G401.6 (cell line): ENCODE measurements at regions not wholly inside any gene's neighbourhood (a gene's known extent, or its start where the extent isn't known, plus 50 kb on each side); places are given as distances from the start of the nearest gene placed in this dataset.

Source experiments
- FAIRE-seq: peaks from 2 replicates; lab custom pipeline; 2012; peaks lifted over from hg19 to GRCh38; lab: Jason Lieb, UNC

GRCh38 chr5:159821461-159821940 lies 94.8 kb upstream of the ADRA1B start:
- no peak for FAIRE-seq

DNA sequence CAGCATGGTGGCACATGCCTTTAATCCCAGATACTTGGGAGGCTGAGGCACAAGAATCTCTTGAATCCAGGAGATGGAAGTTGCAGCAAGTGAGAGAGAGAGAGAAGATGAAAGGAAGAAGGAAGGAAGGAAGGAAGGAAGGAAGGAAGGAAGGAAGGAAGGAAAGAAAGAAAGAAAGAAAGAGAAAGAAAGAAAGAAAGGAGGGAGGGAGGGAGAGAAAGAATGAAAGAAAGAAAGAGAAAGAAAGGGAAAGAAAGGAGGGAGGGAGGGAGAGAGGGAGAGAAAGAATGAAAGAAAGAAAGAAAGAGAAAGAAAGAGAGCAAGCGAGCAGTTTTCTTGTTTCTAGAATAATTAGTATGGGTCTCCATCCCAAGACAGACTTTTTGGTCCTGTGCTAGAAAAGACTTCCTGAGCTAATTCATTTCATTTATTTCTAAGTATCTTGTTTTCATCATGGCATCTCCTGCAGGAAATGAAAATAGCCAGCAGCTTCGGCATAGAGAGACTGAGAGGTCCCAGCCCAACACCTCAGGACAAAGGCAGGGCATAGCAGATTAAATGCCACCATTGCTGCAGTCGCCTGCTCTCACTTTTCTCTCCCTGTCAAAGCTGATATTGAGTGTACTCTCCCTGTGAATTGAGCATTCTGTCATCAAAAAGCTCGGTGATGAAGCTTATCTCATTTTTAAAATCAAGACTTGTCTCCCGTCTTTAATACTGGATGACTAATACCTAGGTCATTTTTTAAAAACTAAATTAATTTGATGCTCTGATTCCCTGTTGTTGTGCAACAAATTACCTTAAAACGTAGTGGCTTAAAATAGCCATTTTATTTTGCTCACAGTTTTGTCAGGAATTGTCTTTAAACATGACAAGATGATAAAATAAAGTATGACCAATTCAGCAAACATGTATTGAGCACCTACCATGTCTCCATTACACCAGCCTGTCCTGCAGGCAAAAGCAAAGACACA lies 91.8 kb upstream of the ADRA1B start:
- no peak for FAIRE-seq

- no peak for FAIRE-seq
Observed at GRCh38 chr5:159825551-159826051, 90.7 kb upstream of the ADRA1B start.

GRCh38 chr5:159826351-159827214 lies 89.7 kb upstream of the ADRA1B start:
- FAIRE-seq = no peak

- FAIRE-seq = no peak
Observed at GRCh38 chr5:159827861-159828260, 88.4 kb upstream of the ADRA1B start.

DNA sequence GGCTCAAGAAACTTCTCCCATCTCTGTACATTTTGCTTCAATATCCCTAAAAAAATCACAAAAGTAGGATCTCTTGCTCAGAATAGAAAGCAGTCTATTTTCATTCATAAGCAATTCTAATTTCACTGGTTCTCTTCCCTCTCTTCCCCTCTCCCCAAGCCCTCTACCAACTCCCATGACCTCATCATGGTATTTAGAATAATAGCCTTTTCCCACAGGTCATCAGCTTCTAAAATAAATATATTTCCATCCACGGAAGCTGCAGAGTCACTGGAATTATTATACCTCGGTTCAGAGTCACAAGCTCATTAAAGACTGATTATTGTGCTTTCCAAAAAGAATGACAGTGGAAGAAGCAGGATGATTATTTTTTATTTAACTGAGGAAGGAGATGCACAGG lies 84.2 kb upstream of the ADRA1B start:
- no peak for FAIRE-seq

- no peak for FAIRE-seq
Observed at GRCh38 chr5:159833088-159833487, 83.2 kb upstream of the ADRA1B start.

GRCh38 chr5:159833846-159834245 lies 82.4 kb upstream of the ADRA1B start:
- FAIRE-seq = no peak

DNA sequence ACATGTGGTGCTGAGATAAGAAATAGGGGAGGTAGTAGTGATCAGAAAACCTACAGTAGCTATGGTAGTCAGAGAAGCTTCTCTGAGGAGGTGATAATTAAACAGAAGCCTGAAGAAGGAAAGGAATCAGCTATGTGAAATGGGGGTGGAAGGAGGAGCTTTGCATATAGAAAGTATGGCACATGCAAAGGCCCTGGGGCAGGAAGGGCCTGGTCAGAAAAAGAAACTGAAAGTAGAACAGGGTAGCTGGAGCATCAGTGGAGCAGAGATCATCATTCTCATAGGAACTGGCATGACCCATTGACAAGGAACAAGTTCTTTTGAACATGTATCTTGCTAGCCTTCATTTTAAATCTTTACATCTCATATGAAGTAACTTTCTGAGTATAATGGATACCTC lies 80.7 kb upstream of the ADRA1B start:
- no peak for FAIRE-seq

GRCh38 chr5:159836691-159837090 lies 79.6 kb upstream of the ADRA1B start:
- FAIRE-seq = no peak

- FAIRE-seq = no peak
Observed at GRCh38 chr5:159837860-159838259, 78.4 kb upstream of the ADRA1B start.

GRCh38 chr5:159838551-159839222 lies 77.6 kb upstream of the ADRA1B start:
- no peak for FAIRE-seq

GRCh38 chr5:159844267-159845121 lies 71.8 kb upstream of the ADRA1B start:
- FAIRE-seq = no peak

DNA sequence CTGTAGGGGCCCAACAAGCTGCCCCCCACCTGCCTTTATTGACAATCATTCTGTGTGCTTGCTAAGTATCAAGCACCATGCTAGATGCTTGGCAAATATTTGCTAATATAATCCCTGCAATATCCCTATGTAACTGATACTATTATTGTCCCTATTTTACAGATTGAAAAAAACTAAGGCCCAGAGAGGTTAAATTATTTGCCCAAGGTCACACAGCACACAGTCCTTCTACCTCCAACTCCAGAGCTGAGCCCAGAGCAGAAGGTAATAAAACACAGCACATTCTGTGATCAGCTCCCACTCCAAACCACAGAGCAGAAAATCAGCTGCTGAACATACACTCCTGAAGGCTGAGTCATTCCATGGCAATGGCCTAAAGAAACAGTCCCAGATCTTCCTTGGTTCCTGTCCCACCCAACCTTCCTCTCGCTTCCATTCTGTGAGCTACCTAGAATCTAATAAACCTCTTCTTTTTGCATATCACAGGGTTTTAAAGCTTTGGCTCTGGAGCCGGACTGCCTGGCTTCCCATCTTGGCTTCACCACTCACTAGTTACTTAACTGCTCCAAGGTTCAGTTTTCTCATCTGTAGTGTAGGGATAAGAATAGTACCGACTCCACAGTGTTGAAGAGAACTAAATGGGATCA lies 66.7 kb upstream of the ADRA1B start:
- FAIRE-seq = no peak

DNA sequence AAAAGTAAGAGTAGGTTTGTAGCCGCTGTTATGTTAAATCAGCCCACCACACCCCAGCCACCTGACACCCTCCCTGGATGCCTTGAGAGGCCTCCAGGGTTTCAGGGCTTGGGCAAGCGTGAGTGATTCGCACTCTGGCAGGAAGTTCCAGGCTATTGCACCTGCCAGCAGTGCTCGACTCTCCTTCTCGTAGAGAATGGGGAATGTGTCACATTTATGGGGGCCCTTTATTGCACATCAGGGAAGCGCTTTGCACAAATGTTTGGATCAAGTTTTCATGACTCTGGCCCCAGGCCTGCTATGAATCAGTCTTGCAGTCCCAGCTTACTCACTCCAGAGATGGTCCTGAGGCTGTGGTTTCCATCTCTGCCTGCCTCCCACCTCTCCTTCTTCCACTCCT lies 66.1 kb upstream of the ADRA1B start:
- no peak for FAIRE-seq

DNA sequence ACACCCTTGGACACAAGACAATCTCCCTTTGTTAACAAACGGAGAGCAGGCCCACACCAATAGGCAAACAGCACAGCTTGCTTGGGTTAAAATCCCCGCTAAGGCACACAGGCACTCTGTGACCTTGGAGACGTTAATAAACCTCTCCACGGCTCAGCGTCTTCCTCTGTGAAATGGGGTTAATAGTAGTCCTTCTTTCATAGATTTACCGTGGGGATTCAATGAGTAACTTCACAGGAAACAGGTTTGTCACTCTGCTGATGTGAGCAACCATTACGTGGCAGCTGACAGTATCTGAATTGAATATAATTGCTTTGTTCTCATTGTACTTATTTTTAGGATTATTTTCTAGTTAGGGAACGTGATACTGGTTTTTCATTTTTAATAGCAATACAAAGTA lies 65.2 kb upstream of the ADRA1B start:
- no peak for FAIRE-seq

GRCh38 chr5:159854916-159855315 lies 61.4 kb upstream of the ADRA1B start:
- FAIRE-seq = no peak

GRCh38 chr5:159855476-159856191 lies 60.6 kb upstream of the ADRA1B start:
- no peak for FAIRE-seq

DNA sequence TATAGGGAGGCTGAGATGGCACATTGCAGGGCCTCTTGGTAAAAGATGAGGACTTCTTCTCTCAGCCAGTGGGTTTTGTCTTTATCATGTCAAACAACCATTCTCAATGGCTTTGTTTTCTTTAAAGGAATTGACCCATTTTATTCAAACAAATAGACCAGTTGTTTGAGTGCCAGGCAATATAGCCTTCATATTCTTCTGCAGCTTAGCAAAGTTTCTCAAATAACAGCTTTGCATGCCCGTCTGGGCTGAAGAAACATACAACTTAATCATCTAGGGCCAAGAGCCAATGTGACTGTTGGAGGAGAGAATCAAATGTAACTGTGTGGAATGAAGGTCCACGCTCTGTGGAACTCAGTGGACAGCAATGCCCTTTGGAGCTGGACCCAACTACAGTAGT lies 57.4 kb upstream of the ADRA1B start:
- no peak for FAIRE-seq

DNA sequence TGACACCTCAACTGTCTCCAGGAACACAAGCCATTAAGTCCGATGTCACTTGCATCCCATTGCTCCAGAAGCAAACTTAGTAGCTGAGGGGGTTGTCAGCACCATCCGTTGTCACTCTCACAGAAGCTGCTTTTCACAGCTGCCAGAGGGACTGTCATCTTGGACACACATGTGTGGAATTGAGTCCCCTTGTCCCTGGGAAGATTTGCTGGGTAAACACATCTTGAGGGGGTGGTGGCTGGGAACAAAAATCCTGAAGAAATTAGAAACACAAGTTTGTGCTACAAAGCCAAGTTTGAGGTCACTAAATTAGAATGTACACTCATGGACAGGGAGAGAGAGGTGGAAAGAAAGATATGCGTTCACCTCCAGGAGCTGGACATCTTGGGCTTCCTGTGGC lies 55.2 kb upstream of the ADRA1B start:
- FAIRE-seq = no peak
